Transverse colon (tissue), 4 donors: ENCODE measurements at regions not wholly inside any gene's neighbourhood (a gene's known extent, or its start where the extent isn't known, plus 50 kb on each side); places are given as distances from the start of the nearest gene placed in this dataset.

Experiments
- DNase-seq: peaks from one replicate; pipeline ENCODE4 v3.0.0-alpha.2; 2019
- H3K27ac ChIP-seq, 4 donors: fragments of 200-600 bp; sonication (generic); 2 replicates each; pipeline ENCODE4 v1.5.1; 2016 to 2018; ENCODE audit warnings: inconsistent platforms in 4 of 4
- H3K27me3 ChIP-seq: fragments of 200-600 bp; sonication (generic); 2 replicates; pipeline ENCODE4 v1.5.1; 2017; ENCODE audit warnings: inconsistent platforms
- H3K36me3 ChIP-seq, 4 donors: fragments of 200-600 bp; sonication (generic); 2 replicates each; pipeline ENCODE4 v1.5.1; 2017 to 2019; ENCODE audit warnings: inconsistent platforms in 4 of 4
- H3K4me1 ChIP-seq, 4 donors: fragments of 200-600 bp; sonication (generic); 2 replicates each; pipeline ENCODE4 v1.5.1; 2017 to 2020; ENCODE audit warnings: inconsistent platforms in 4 of 4
- H3K4me3 ChIP-seq, 4 donors: fragments of 200-600 bp; sonication (generic); 1 replicate in 1 of 4; 2 replicates in 3 of 4; pipeline versions ENCODE4 v1.5.1 to v1.6.1; 2017 to 2019; ENCODE audit warnings: inconsistent platforms in 4 of 4
- H3K9me3 ChIP-seq, 2 donors: fragments of 200-600 bp; sonication (generic); 2 replicates each; pipeline ENCODE4 v1.5.1; 2017 to 2019; ENCODE audit warnings: inconsistent platforms in 2 of 2
- CTCF ChIP-seq, 5 experiments: fragments of 200-600 bp in 3 of 5; fragments of 450-650 bp in 2 of 5; sonication (generic) in 3 of 5; IDR thresholded peaks; 1 replicate in 2 of 5; 2 replicates in 3 of 5; pipeline ENCODE4 v1.5.1; 2016 to 2017; ENCODE audit warnings: antibody characterized with exemption in 5 of 5, inconsistent platforms in 3 of 5, mild to moderate bottlenecking in 2 of 5, moderate library complexity in 1 of 5
- EP300 ChIP-seq: sonication (generic); formaldehyde crosslinking; IDR thresholded peaks from one replicate; pipeline ENCODE4 v1.6.1; 2017; ENCODE audit warnings: antibody characterized with exemption, low read depth
- POLR2A ChIP-seq: fragments of 450-650 bp; IDR thresholded peaks from one replicate; pipeline ENCODE4 v1.6.1; 2016; ENCODE audit warnings: antibody characterized with exemption, mild to moderate bottlenecking, moderate library complexity
- POLR2AphosphoS5 ChIP-seq, 3 donors: sonication (generic); formaldehyde crosslinking; IDR thresholded peaks; one replicate each; pipeline ENCODE4 v1.6.1; 2016; ENCODE audit warnings: antibody characterized with exemption in 3 of 3
- WGBS, 2 donors: methylation state at CpG; one replicate each; pipeline ENCODE4 v1.1.5; 2018; ENCODE audit warnings: low coverage in 1 of 2; 5-methylcytosine and 5-hydroxymethylcytosine counted together
- in situ Hi-C, 4 donors: fragments of 200-750 bp; cut with MboI; loops; one replicate each; pipeline versions ENCODE4 v1.15.0 to v1.15.1; 2017; ENCODE audit warnings: low sequenced_read_pairs in 3 of 4, low pct_ligation_motif_present in 1 of 4, low pct_unique_long_range_greater_than_20kb in 1 of 4
- intact Hi-C: fragments of 100-400 bp; cut with DNase I; formaldehyde crosslinking; loops from one replicate; pipeline ENCODE4 v1.15.1; 2023; ENCODE audit warnings: low total_unique reads

DNA sequence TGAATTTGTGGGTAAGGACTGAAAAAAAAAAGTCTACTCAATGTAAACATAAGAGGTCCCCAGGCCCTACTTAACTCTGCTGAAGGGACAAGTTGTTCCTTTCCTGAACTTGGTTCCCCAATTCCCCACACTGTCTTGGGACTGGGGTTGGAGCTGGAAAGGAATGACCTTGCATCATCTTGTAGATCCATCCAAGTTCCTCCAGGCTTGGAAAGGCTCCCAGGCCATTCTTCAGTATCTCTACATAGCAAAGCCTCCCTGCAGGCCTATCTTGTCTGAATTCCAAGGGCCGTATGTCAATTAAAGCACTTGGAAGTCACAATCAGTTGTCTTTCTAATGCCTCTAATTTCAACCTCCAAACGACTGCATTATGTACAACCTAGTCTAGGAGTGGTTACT lies 361.2 kb downstream of the TMEM135 start:
- Histone ChIP-seq H3K4me3 (no peak overlapping the region), H3K27ac (no peak overlapping the region), H3K9me3 (no peaks in the 10 kb centered on the region), H3K27me3 (no peaks in the 10 kb centered on the region), H3K4me1 (peaks cover 0 to 9% (median 0%) of the 10 kb centered on the region in 4 donors), H3K36me3 (no peaks in the 10 kb centered on the region)
- in situ Hi-C loops, result no loop called here
- peak; percentile 11 for DNase-seq
- TF ChIP-seq POLR2A (no peak), EP300 (no peak), POLR2AphosphoS5 (IDR thresholded peaks at IDR 0.05) (no peak), CTCF (IDR thresholded peaks at IDR 0.05) (no peak)
- intact Hi-C loops, result no loop called here
- 64 to 73% methylated on average over 2 of the region's 2 CpGs for WGBS, 2 donors

GRCh38 chr11:87397011-87397865 lies 359.5 kb downstream of the TMEM135 start:
- no peaks in the 10 kb centered on the region for H3K36me3 ChIP-seq
- WGBS, 2 donors, result 74 to 80% methylated on average over 5 of the region's 5 CpGs
- in situ Hi-C loops (no loop called here), intact Hi-C loops (no loop called here)
- no peaks in the 10 kb centered on the region for H3K27me3 ChIP-seq
- no peak for TF ChIP-seq EP300
- no peak for TF ChIP-seq CTCF (IDR thresholded peaks at IDR 0.05)
- no peak for TF ChIP-seq POLR2A
- no peak for TF ChIP-seq POLR2AphosphoS5 (IDR thresholded peaks at IDR 0.05)
- H3K4me3 ChIP-seq, result no peak overlapping the region
- DNase-seq, result no peak
- peaks cover 0 to 9% (median 0%) of the 10 kb centered on the region in 4 donors for H3K4me1 ChIP-seq
- no peaks in the 10 kb centered on the region for H3K9me3 ChIP-seq
- H3K27ac ChIP-seq, result no peak overlapping the region

GRCh38 chr11:87394924-87395323 lies 357.2 kb downstream of the TMEM135 start:
- 84 to 93% methylated on average over 1 of the region's 1 CpG for WGBS, 2 donors
- in situ Hi-C loops, result no loop called here

GRCh38 chr11:87392665-87393064 lies 354.9 kb downstream of the TMEM135 start:
- no peaks in the 10 kb centered on the region for H3K9me3 ChIP-seq
- no peak overlapping the region for H3K4me3 ChIP-seq
- no peaks in the 10 kb centered on the region for H3K36me3 ChIP-seq
- in situ Hi-C loops (no loop called here), intact Hi-C loops (no loop called here)
- no peak for TF ChIP-seq CTCF (IDR thresholded peaks at IDR 0.05)
- no peak for TF ChIP-seq EP300
- H3K27me3 ChIP-seq, result no peaks in the 10 kb centered on the region
- no peaks in the 10 kb centered on the region for H3K4me1 ChIP-seq
- DNase-seq, result no peak
- H3K27ac ChIP-seq, result no peak overlapping the region

More at GRCh38 chr11:87394924-87395323, 357.2 kb downstream of the TMEM135 start:
- H3K27me3 ChIP-seq, result no peaks in the 10 kb centered on the region
- TF ChIP-seq POLR2AphosphoS5 (IDR thresholded peaks at IDR 0.05) (no peak), POLR2A (no peak), EP300 (no peak), CTCF (IDR thresholded peaks at IDR 0.05) (no peak)
- no peaks in the 10 kb centered on the region for H3K4me1 ChIP-seq
- intact Hi-C loops, result no loop called here
- no peaks in the 10 kb centered on the region for H3K9me3 ChIP-seq
- H3K36me3 ChIP-seq, result no peaks in the 10 kb centered on the region
- H3K27ac ChIP-seq, result no peak overlapping the region
- DNase-seq, result no peak
- no peak overlapping the region for H3K4me3 ChIP-seq
